Thoracic aorta (tissue), 2 donors: ENCODE measurements at regions not wholly inside any gene's neighbourhood (a gene's known extent, or its start where the extent isn't known, plus 50 kb on each side); places are given as distances from the start of the nearest gene placed in this dataset.

Experiments used
- ATAC-seq: fragments of 150-250 bp; one replicate; pipeline ENCODE4 v1.8.0; 2017; ENCODE audit warnings: low read depth; ENCODE audit not compliant: insufficient number of reproducible peaks, low FRiP score
- DNase-seq: peaks from one replicate; pipeline ENCODE4 v3.0.0-alpha.2; 2020; ENCODE audit warnings: low spot score
- H3K27ac ChIP-seq, 2 donors: fragments of 200-600 bp; sonication (generic); 1 replicate in 1 of 2; 2 replicates in 1 of 2; pipeline ENCODE4 v1.5.1; 2016; ENCODE audit warnings: mild to moderate bottlenecking in 2 of 2, moderate library complexity in 2 of 2
- H3K27me3 ChIP-seq: fragments of 200-600 bp; sonication (generic); replicated peaks from 2 replicates; pipeline ENCODE4 v1.6.0; 2016; ENCODE audit warnings: mild to moderate bottlenecking; ENCODE audit not compliant: insufficient read depth
- H3K36me3 ChIP-seq: fragments of 200-600 bp; sonication (generic); one replicate; pipeline ENCODE4 v1.5.1; 2016
- H3K4me1 ChIP-seq, 2 donors: fragments of 200-600 bp; sonication (generic); 1 replicate in 1 of 2; 2 replicates in 1 of 2; pipeline versions ENCODE4 v1.5.1 to v1.6.0; 2016; ENCODE audit warnings: low read depth in 2 of 2, mild to moderate bottlenecking in 1 of 2; ENCODE audit not compliant: control insufficient read depth in 1 of 2
- H3K4me3 ChIP-seq: fragments of 200-600 bp; sonication (generic); 2 replicates; pipeline ENCODE4 v1.5.1; 2016; ENCODE audit warnings: mild to moderate bottlenecking
- H3K9me3 ChIP-seq: fragments of 200-600 bp; sonication (generic); 2 replicates; pipeline ENCODE4 v1.5.1; 2016
- CTCF ChIP-seq: fragments of 200-600 bp; sonication (generic); IDR thresholded peaks from one replicate; pipeline ENCODE4 v1.5.1; 2019; ENCODE audit warnings: antibody characterized with exemption

- Histone ChIP-seq H3K4me3 (no peak overlapping the region), H3K4me1 (no peaks in the 10 kb centered on the region), H3K36me3 (no peaks in the 10 kb centered on the region), H3K9me3 (no peaks in the 10 kb centered on the region), H3K27me3 (no peaks in the 10 kb centered on the region), H3K27ac (no peak overlapping the region)
- ATAC-seq, result no peak
- DNase-seq, result no peak
- TF ChIP-seq CTCF, result no peak
Measured at GRCh38 chr15:100768501-100768931, 111.1 kb upstream of the ALDH1A3 start.

- Histone ChIP-seq H3K27me3 (no peaks in the 10 kb centered on the region), H3K36me3 (no peaks in the 10 kb centered on the region), H3K4me1 (no peaks in the 10 kb centered on the region), H3K27ac (no peak overlapping the region), H3K9me3 (no peaks in the 10 kb centered on the region), H3K4me3 (no peak overlapping the region)
- TF ChIP-seq CTCF, result no peak
- ATAC-seq, result no peak
- DNase-seq, result no peak
Measured at GRCh38 chr15:100769043-100769974, 110.3 kb upstream of the ALDH1A3 start.

- Histone ChIP-seq H3K27me3 (no peaks in the 10 kb centered on the region), H3K4me3 (no peak overlapping the region), H3K27ac (no peak overlapping the region), H3K36me3 (no peaks in the 10 kb centered on the region), H3K9me3 (no peaks in the 10 kb centered on the region), H3K4me1 (no peaks in the 10 kb centered on the region)
- TF ChIP-seq CTCF, result no peak
- DNase-seq (no peak), ATAC-seq (no peak)
Measured at GRCh38 chr15:100769975-100770340, 109.7 kb upstream of the ALDH1A3 start.

- H3K27me3 ChIP-seq, result no peaks in the 10 kb centered on the region
- ATAC-seq (no peak), DNase-seq (no peak)
- H3K4me1 ChIP-seq, result no peaks in the 10 kb centered on the region
- TF ChIP-seq CTCF, result no peak
- H3K27ac ChIP-seq, result no peak overlapping the region
- no peaks in the 10 kb centered on the region for H3K9me3 ChIP-seq
- no peaks in the 10 kb centered on the region for H3K36me3 ChIP-seq
- no peak overlapping the region for H3K4me3 ChIP-seq
Measured at GRCh38 chr15:100770661-100771584, 108.7 kb upstream of the ALDH1A3 start.

GRCh38 chr15:100771746-100772145 is 107.9 kb upstream of the ALDH1A3 start:
- no peak overlapping the region for H3K4me3 ChIP-seq
- no peaks in the 10 kb centered on the region for H3K27me3 ChIP-seq
- TF ChIP-seq CTCF, result no peak
- no peaks in the 10 kb centered on the region for H3K36me3 ChIP-seq
- no peak overlapping the region for H3K27ac ChIP-seq
- DNase-seq, result no peak
- ATAC-seq, result no peak
- no peaks in the 10 kb centered on the region for H3K4me1 ChIP-seq
- no peaks in the 10 kb centered on the region for H3K9me3 ChIP-seq
